Heart right ventricle (tissue), 16 donors: ENCODE measurements at regions not wholly inside any gene's neighbourhood (a gene's known extent, or its start where the extent isn't known, plus 50 kb on each side); places are given as distances from the start of the nearest gene placed in this dataset.

ENCODE experiments used
- ATAC-seq, 8 donors: fragments of 200-7000 bp; cut with Tn5 transposase; one replicate each; pipeline ENCODE4 v1.9.1; 2020; ENCODE audit warnings: mild to moderate bottlenecking in 8 of 8, moderate library complexity in 8 of 8, moderate number of reproducible peaks in 1 of 8
- DNase-seq, 2 donors: peaks; one replicate each; pipeline ENCODE4 v3.0.0-alpha.2; 2020
- H3K27ac ChIP-seq, 10 donors: fragments of 200-600 bp; sonication (generic) in 2 of 10; one replicate each; pipeline versions ENCODE4 v1.5.0 to v1.8.0; 2020 to 2022; ENCODE audit warnings: mild to moderate bottlenecking in 3 of 10
- H3K27me3 ChIP-seq, 7 donors: fragments of 200-600 bp; one replicate each; pipeline ENCODE4 v1.8.0; 2021 to 2022; ENCODE audit warnings: mild to moderate bottlenecking in 2 of 7
- H3K36me3 ChIP-seq, 9 donors: fragments of 200-600 bp; sonication (generic) in 1 of 9; one replicate each; pipeline versions ENCODE4 v1.5.0 to v1.8.0; 2020 to 2022; ENCODE audit warnings: mild to moderate bottlenecking in 2 of 9
- H3K4me1 ChIP-seq, 9 donors: fragments of 200-600 bp; sonication (generic) in 1 of 9; one replicate each; pipeline versions ENCODE4 v1.5.0 to v1.8.0; 2020 to 2022; ENCODE audit warnings: mild to moderate bottlenecking in 4 of 9
- H3K4me3 ChIP-seq, 10 donors: fragments of 200-600 bp; sonication (generic) in 2 of 10; one replicate each; pipeline versions ENCODE4 v1.5.0 to v1.8.0; 2020 to 2022; ENCODE audit warnings: mild to moderate bottlenecking in 7 of 10, moderate library complexity in 2 of 10
- H3K9me3 ChIP-seq, 11 donors: fragments of 200-600 bp in 10 of 11; sonication (generic) in 2 of 11; one replicate each; pipeline versions ENCODE4 v1.5.0 to v1.8.0; 2013 to 2022; ENCODE audit warnings: mild to moderate bottlenecking in 2 of 11, control low read depth in 1 of 11, moderate library complexity in 1 of 11
- CTCF ChIP-seq, 9 donors: fragments of 200-600 bp; sonication (generic) in 2 of 9; IDR thresholded peaks; one replicate each; pipeline versions ENCODE4 v1.5.0 to v1.8.0; 2021 to 2022; ENCODE audit warnings: antibody characterized with exemption in 9 of 9, mild to moderate bottlenecking in 5 of 9, moderate library complexity in 1 of 9
- WGBS, 2 donors: extraction: QIAGEN DNeasy Blood & Tissue Kit; methylation state at CpG; one replicate each; pipeline ENCODE4 v1.1.7; 2013; ENCODE audit warnings: inconsistent platforms in 1 of 2; 5-methylcytosine and 5-hydroxymethylcytosine counted together
- intact Hi-C, 10 donors: fragments of 100-400 bp; cut with DNase I; formaldehyde crosslinking; loops; one replicate each; pipeline versions ENCODE4 v1.11.1 to v1.14.2; 2022
- donor health status: Arrhythmogenic right ventricular cardiomyopathy.
- donor health status: ischemic (EF 13 %, LVEDD 7.1; RV severe dilation, severe dysfunction).
- donor health status: healthy with polysubstance abuse.
- donor health status: DM: no; HTN: yes; CAD: no.
- donor health status: DM: no; HTN: no; CAD: no.
- donor health status: ischemic (EF 25% LVEDD 6.9; RV normal size, moderate dysfunction).
- donor health status: ischemic (EF 25% LVEDD 5.7; RV mildly dilated, moderate dysfunction).
- donor health status: healthy.
- donor health status: DM: yes; HTN: yes; CAD: no.
- donor health status: Ischemic cardiomyopathy.
- donor health status: ischemic (EF 35%, LVEDD 5.7; RV mildly dilated, moderate dysfunction).
- donor health status: nonischemic (EF 11% LVEDD 7.7; RV severe dilation, severe dysfunction).
- donor health status: DM: yes; HTN: yes; CAD: no.
- donor health status: PGD.
- donor health status: ischemic (EF 29% LVEDD 5.4; RV normal size, mild dysfunction).
- donor health status: nonischemic (EF 23%, LVEDD 6.1; RV moderate dilation, normal function).

- H3K4me3 ChIP-seq: no peak overlapping the region
- no peak for TF ChIP-seq CTCF (IDR thresholded peaks at IDR 0.05)
- intact Hi-C loops: no loop called here
- H3K9me3 ChIP-seq: peaks cover 0 to 5% (median 0%) of the 10 kb centered on the region in 11 donors
- H3K27ac ChIP-seq: no peak overlapping the region
- WGBS, 2 donors: 84 to 93% methylated on average over 1 of the region's 1 CpG
- no peaks in the 10 kb centered on the region for H3K27me3 ChIP-seq
- ATAC-seq (no peak), DNase-seq (no peak)
- H3K36me3 ChIP-seq: no peaks in the 10 kb centered on the region
- no peaks in the 10 kb centered on the region for H3K4me1 ChIP-seq
Observed at GRCh38 chr6:94494500-94494899, 1075.1 kb upstream of the EPHA7 start.

GRCh38 chr6:94487371-94487770 is 1068.0 kb upstream of the EPHA7 start:
- no peaks in the 10 kb centered on the region for H3K36me3 ChIP-seq
- peaks cover 0 to 9% (median 0%) of the 10 kb centered on the region in 11 donors for H3K9me3 ChIP-seq
- H3K27ac ChIP-seq: no peak overlapping the region
- H3K4me3 ChIP-seq: no peak overlapping the region
- no peaks in the 10 kb centered on the region for H3K4me1 ChIP-seq
- DNase-seq (no peak), ATAC-seq (no peak)
- intact Hi-C loops: no loop called here
- no peaks in the 10 kb centered on the region for H3K27me3 ChIP-seq
- TF ChIP-seq CTCF (IDR thresholded peaks at IDR 0.05): no peak

GRCh38 chr6:94478133-94479005 is 1059.0 kb upstream of the EPHA7 start:
- WGBS, 2 donors: 54 to 69% methylated on average over 3 of the region's 3 CpGs
- ATAC-seq: no peak

GRCh38 chr6:94468830-94469229 is 1049.5 kb upstream of the EPHA7 start:
- no peak overlapping the region for H3K27ac ChIP-seq
- no peaks in the 10 kb centered on the region for H3K27me3 ChIP-seq
- ATAC-seq (no peak), DNase-seq (no peak)
- H3K4me1 ChIP-seq: no peaks in the 10 kb centered on the region
- no peak overlapping the region for H3K4me3 ChIP-seq
- H3K36me3 ChIP-seq: no peaks in the 10 kb centered on the region
- no peaks in the 10 kb centered on the region for H3K9me3 ChIP-seq
- TF ChIP-seq CTCF (IDR thresholded peaks at IDR 0.05): no peak
- intact Hi-C loops: no loop called here

More at GRCh38 chr6:94478133-94479005, 1059.0 kb upstream of the EPHA7 start:
- H3K4me1 ChIP-seq: no peaks in the 10 kb centered on the region
- H3K27me3 ChIP-seq: no peaks in the 10 kb centered on the region
- H3K9me3 ChIP-seq: peaks cover 0 to 26% (median 7%) of the 10 kb centered on the region in 11 donors
- no peak for TF ChIP-seq CTCF (IDR thresholded peaks at IDR 0.05)
- intact Hi-C loops: no loop called here
- no peak for DNase-seq
- H3K4me3 ChIP-seq: no peak overlapping the region
- no peak overlapping the region for H3K27ac ChIP-seq
- H3K36me3 ChIP-seq: no peaks in the 10 kb centered on the region
